ENCODE measurements at regions not wholly inside any gene's neighbourhood (a gene's known extent, or its start where the extent isn't known, plus 50 kb on each side); places are given as distances from the start of the nearest gene placed in this dataset.
A peak's percentile ranks its signal among the peaks of the same experiment; 100 is the strongest.
"Not testable (repeated sequence)": the region's sequence is repeated elsewhere in the genome, so short reads cannot be mapped to it uniquely, and the experiment has no call there.

GRCh38 chr20:25862967-25863530 is 166.4 kb upstream of the ZNF337 start:
- Mint-ChIP-seq H3K4me1 (ENCODE audit: low read depth) (peaks cover 40% of the 10 kb centered on the region), H3K4me3 (peak overlapping the region; percentile 82), H3K27me3 (ENCODE audit: low read depth) (peaks cover 94% of the 10 kb centered on the region)
- H3K27ac Mint-ChIP-seq; H3K36me3 Mint-ChIP-seq (ENCODE audit: low read depth); H3K9me3 Mint-ChIP-seq: not testable (repeated sequence)

- H3K4me3 Mint-ChIP-seq: peak overlapping the region; percentile 82
- no peaks in the 10 kb centered on the region for H3K9me3 Mint-ChIP-seq
- H3K4me1 Mint-ChIP-seq (ENCODE audit: low read depth): peaks cover 45% of the 10 kb centered on the region
- H3K27ac Mint-ChIP-seq: no peak overlapping the region
- H3K36me3 Mint-ChIP-seq (ENCODE audit: low read depth): peaks cover 4% of the 10 kb centered on the region
- peaks cover 86% of the 10 kb centered on the region for H3K27me3 Mint-ChIP-seq (ENCODE audit: low read depth)
Observed at GRCh38 chr20:25860531-25861150, 164.0 kb upstream of the ZNF337 start.

DNA sequence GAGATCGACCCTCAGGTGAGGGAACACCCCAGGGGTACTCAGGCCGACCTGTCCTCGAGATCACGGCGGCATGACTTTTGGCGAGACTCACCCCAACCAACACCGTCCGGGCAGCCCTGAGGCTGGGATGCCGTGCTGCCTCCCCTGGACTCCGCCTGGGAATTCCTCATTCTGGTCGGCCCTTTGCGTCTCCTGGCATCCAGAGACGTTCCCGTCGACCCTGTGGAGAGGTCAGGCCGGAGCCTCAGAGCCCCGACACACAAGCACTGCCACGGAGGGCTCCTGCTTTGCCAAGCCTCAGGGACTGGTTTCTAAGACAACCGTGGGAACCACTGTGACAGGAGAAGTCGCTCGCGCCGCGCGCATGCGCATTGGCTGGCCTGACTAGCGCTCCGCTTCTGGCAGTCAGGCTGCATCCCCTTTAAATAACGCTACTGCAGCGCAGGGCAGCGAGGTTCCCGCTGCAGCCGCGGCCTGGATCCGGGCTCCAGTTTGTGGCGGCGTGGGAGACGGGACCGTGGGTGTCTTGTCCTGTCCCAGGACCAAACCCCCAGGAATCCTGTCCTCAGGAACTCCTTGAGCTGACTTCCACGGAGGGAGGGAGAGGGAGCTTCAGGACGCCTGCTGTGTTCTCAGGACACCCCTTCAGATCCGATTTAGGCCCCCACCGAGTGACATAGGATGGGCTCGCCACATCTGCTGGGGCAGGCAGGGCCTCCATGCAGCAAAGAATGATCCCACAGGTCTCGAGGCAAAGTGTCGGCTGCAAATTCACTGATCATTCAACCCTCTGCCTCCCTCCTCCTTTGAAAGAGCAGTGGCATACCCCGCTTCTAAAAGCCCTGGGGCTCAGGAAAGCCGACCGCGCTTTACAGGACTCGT is 163.2 kb upstream of the ZNF337 start:
- H3K4me3 Mint-ChIP-seq: peak overlapping the region; percentile 82
- no peaks in the 10 kb centered on the region for H3K9me3 Mint-ChIP-seq
- peaks cover 41% of the 10 kb centered on the region for H3K4me1 Mint-ChIP-seq (ENCODE audit: low read depth)
- peaks cover 79% of the 10 kb centered on the region for H3K27me3 Mint-ChIP-seq (ENCODE audit: low read depth)
- H3K27ac Mint-ChIP-seq: no peak overlapping the region
- H3K36me3 Mint-ChIP-seq (ENCODE audit: low read depth): peaks cover 4% of the 10 kb centered on the region

DNA sequence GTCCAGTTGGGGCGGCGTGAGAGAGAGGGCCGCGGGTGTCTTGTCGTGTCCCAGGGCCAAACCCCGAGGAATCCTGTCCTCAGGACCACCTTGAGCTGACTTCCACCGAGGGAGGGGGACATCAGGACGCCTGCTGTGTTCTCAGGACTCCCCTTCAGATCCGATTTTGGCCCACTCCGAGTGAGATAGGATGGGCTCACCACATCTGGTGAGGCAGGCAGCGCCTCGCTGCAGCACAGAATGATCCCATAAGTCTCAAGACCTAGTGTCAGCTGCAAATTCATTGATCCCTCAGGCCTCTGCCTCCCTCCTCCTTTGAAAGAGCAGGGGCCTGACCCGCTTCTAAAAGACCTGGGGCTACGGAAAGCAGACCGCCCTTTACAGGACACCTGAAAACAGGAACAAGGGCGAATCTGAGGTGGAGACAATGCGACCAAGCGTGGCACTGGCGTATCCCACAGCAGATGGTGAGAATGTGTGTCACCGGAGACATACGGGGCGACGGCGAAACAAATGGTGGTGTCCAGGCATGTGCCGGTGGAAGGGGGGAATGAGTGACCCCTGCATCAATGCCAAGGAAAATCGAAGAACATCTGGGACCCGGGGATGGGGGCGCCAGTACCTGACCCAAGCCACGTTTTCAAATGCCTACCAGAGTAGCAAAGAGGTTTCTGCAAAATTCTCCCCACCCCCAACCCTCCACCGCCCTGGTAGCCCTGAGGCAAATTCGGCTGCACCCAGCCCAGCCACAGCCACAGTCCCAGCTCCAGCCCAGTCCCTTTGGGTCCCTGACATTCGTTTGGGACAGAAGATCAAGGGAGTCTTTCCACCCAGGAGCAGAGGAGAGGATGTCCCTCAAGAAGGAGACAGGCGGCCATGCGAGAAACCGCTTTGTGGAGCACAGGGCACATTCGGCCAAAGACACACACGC is 162.1 kb upstream of the ZNF337 start:
- no peak overlapping the region for H3K27ac Mint-ChIP-seq
- H3K4me1 Mint-ChIP-seq (ENCODE audit: low read depth): peaks cover 43% of the 10 kb centered on the region
- peak overlapping the region; percentile 56 for H3K4me3 Mint-ChIP-seq
- peaks cover 4% of the 10 kb centered on the region for H3K36me3 Mint-ChIP-seq (ENCODE audit: low read depth)
- H3K27me3 Mint-ChIP-seq (ENCODE audit: low read depth): peaks cover 68% of the 10 kb centered on the region
- H3K9me3 Mint-ChIP-seq: no peaks in the 10 kb centered on the region

- peaks cover 57% of the 10 kb centered on the region for H3K27me3 Mint-ChIP-seq (ENCODE audit: low read depth)
- not testable (repeated sequence) for H3K36me3 Mint-ChIP-seq (ENCODE audit: low read depth)
Observed at GRCh38 chr20:25857091-25857788, 160.6 kb upstream of the ZNF337 start.

DNA sequence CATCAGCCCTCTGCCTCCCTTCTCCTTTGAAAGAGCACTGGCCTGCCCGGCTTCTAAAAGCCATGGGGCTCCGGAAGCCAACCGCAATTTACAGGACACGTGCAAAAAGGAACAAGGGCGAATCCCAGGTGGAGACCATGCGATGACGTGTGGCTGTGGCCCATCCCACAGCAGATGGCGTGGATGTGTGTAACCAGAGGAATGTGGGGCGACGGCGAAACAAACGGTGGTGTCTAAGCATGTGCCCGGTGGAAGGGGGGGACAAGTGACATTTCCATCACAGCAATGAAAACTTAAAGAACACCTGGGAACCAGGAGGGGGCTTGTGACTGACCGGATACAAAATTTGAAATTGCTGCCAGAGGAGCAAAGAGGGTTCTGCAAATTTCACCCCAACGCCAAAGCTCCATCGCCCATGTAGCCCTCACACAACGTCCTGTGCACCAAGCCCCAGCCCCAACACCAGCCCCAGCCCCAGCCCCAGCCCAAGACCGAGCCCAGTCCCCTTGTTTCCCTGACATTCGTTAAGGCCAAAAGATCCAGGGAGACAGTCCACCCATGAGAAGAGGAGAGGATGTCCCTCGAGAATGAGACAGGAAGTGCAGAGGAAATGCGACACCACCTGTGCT is 159.7 kb upstream of the ZNF337 start:
- Mint-ChIP-seq H3K4me3 (peak overlapping the region; percentile 61), H3K27me3 (ENCODE audit: low read depth) (peaks cover 49% of the 10 kb centered on the region), H3K36me3 (ENCODE audit: low read depth) (peaks cover 4% of the 10 kb centered on the region), H3K27ac (no peak overlapping the region), H3K4me1 (ENCODE audit: low read depth) (peaks cover 37% of the 10 kb centered on the region), H3K9me3 (no peaks in the 10 kb centered on the region)

More at GRCh38 chr20:25857091-25857788, 160.6 kb upstream of the ZNF337 start:
- Mint-ChIP-seq H3K4me1 (ENCODE audit: low read depth) (peaks cover 41% of the 10 kb centered on the region), H3K4me3 (peak overlapping the region; percentile 83)
- not testable (repeated sequence) for H3K9me3 Mint-ChIP-seq, H3K27ac Mint-ChIP-seq

DNA sequence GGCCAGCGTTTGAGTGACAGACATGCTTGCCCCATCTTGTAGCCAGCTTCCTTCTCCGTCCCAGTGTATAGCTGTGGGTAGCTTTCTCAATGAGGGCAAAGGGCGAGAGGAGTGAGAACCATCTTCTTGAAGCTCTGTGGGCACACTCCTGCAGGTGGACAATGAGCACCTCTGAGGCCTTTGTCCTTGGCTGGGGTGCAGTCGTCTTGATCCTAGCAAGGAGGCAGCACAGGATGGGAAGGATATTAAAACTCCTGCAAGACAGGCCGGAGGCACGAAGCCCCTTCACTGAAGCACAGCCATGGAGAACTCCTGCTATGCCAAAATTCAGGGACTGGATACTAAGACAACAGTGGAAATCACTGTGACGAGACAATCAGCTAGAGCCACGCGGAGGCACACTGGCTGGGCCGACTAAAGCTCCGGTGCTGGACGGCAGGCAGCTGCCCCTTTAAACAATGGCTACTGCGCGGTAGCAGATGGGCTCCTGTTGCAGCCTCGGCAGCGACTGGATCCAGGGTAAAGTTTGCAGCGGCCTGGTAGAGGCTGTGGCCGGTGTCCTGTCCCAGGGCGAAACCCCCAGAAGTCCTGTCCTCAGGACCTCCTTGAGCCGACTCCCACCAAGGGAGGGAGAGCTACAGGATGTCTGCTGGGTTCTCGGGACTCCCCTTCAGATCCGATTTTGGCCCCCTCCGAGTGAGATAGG is 159.0 kb upstream of the ZNF337 start:
- Mint-ChIP-seq H3K4me1 (ENCODE audit: low read depth) (peaks cover 33% of the 10 kb centered on the region), H3K27me3 (ENCODE audit: low read depth) (peaks cover 41% of the 10 kb centered on the region)
- H3K27ac Mint-ChIP-seq; H3K4me3 Mint-ChIP-seq; H3K36me3 Mint-ChIP-seq (ENCODE audit: low read depth); H3K9me3 Mint-ChIP-seq: not testable (repeated sequence)

DNA sequence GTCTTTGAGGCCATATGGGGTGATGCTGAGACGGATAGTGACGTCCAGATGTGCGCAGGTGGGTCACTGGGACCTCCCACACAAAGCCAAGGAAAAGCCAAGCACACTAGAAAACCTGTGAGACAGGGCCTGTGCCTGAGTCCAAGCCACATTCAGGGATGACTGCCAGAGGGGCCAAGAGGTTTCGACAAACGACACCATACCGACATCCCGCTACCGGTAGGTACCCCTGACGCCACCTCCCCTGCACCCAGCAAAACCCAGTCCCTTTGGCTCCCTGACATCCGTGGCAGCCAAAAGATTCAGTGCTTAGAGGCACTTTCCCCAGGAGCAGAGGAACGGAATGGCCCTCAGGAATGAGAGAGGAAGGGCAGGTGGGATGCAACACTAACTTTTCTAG is 158.0 kb upstream of the ZNF337 start:
- Mint-ChIP-seq H3K27me3 (ENCODE audit: low read depth) (peaks cover 32% of the 10 kb centered on the region), H3K4me1 (ENCODE audit: low read depth) (peaks cover 30% of the 10 kb centered on the region), H3K4me3 (peak overlapping the region; percentile 79)
- not testable (repeated sequence) for H3K9me3 Mint-ChIP-seq; H3K27ac Mint-ChIP-seq; H3K36me3 Mint-ChIP-seq (ENCODE audit: low read depth)

DNA sequence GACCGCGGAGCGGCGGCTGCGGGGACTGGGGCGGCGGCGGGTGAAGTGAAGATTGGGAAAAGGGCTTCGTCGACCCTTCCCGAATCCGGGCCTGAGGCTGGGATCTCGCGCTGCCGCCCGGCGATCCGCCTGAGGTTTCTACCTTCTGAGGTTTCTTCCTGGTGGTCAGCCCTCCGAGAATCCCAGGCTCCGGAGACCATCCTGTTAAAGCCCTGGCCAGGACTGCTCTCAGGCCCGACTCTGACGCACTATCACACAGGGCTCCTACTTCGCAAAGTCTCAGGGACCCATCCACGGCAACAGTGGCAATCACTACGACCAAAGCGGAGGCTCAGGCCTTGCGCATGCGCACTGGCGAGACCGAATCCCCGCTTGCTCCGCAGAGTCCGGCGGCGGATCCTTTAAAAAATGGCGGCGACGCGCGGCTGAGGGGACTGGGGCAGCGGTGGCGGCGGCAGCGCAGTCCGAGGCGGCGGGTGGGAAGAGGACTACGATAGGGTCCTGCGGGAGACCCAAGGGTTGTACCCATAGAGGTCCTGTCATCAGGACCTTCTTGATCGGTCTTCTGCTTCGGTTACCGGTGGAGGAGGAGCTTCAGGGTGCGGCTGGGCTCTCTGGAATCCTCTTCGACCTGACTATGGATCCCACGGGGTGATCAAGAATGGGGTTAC is 157.2 kb upstream of the ZNF337 start:
- not testable (repeated sequence) for H3K9me3 Mint-ChIP-seq; H3K36me3 Mint-ChIP-seq (ENCODE audit: low read depth)
- H3K4me1 Mint-ChIP-seq (ENCODE audit: low read depth): peaks cover 22% of the 10 kb centered on the region
- H3K27ac Mint-ChIP-seq: peak overlapping the region; percentile 77
- H3K4me3 Mint-ChIP-seq: peak overlapping the region; percentile 79
- peaks cover 24% of the 10 kb centered on the region for H3K27me3 Mint-ChIP-seq (ENCODE audit: low read depth)

DNA sequence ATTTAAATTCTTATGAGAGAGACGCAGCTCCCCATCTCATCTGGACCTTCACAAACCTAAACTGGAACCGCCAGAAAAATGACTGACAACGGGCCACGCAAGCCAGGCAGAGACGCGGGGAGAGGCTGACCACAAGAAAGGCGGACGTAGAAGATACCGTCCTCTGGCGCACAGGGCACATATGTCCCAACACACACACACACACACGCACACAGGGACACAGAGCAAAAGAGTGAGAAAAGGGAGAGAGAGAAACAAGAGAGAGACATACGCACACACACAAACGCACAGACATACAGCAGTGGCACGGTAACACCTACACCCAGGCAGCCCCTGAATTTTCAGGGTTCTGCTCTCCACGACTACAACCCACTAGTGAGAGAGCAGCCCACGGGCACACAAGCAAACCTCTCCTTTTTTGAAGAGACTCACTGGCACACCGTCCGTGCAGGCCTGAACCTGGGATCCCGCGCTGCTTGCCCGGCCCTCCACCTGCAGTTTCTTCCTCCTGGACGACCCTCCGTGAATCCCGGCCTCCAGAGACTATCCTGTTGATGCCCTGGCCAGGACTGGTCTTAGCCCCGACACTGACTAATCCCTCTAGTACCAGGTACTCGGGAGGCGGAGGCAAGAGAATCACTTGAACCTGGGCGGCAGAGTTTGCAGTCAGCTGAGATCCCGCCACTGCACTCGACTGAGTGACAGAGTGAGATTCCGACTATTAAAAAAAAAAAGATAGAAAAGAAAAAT is 156.5 kb upstream of the ZNF337 start:
- not testable (repeated sequence) for H3K9me3 Mint-ChIP-seq; H3K36me3 Mint-ChIP-seq (ENCODE audit: low read depth)
- H3K4me1 Mint-ChIP-seq (ENCODE audit: low read depth): peaks cover 18% of the 10 kb centered on the region
- H3K4me3 Mint-ChIP-seq: peak overlapping the region; percentile 79
- peaks cover 18% of the 10 kb centered on the region for H3K27me3 Mint-ChIP-seq (ENCODE audit: low read depth)
- H3K27ac Mint-ChIP-seq: peak overlapping the region; percentile 55

DNA sequence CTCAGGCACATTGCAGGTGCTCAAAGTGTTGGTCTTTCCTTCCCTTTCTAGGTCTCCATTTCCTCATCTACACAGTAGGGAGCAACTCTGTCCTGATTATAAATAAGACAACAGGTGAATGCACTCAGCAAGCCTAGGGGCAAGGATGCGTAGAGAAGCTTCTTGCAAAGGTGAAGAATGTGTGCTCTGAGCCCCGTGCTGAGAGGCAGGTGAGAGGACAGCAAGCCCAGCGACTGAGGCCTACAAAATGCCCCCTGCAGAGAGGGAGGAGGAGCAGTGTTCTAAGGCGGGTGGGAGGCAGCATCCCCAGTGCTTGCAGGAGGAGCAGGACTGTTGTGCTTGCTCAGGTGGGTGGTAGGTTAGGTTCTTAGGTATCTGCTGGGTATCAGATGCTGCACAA is 153.5 kb upstream of the ZNF337 start:
- not testable (repeated sequence) for H3K36me3 Mint-ChIP-seq (ENCODE audit: low read depth); H3K27me3 Mint-ChIP-seq (ENCODE audit: low read depth); H3K4me1 Mint-ChIP-seq (ENCODE audit: low read depth); H3K9me3 Mint-ChIP-seq; H3K27ac Mint-ChIP-seq; H3K4me3 Mint-ChIP-seq

DNA sequence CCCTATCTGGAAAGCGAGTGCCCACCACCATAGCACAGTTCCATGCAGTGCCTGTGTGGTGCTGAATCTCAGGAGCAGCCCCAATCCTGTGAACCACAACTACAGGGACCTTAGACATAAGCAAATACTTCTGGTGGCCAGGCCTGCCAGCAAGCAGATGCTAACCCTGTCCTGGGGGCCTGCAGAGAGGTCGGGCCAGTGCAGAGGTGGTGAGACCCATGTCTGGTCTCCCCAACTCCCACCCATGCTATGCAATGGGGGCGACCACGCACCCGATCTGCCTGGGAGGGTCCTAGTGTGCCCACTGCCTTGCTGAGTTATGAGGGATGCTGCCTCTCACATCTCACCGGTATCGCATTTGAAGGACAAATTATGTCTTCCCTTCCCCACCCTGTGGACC is 151.6 kb upstream of the ZNF337 start:
- Mint-ChIP-seq H3K27ac (no peak overlapping the region), H3K9me3 (no peaks in the 10 kb centered on the region), H3K4me1 (ENCODE audit: low read depth) (peaks cover 4% of the 10 kb centered on the region), H3K36me3 (ENCODE audit: low read depth) (no peaks in the 10 kb centered on the region), H3K4me3 (no peak overlapping the region), H3K27me3 (ENCODE audit: low read depth) (peaks cover 4% of the 10 kb centered on the region)

All from T-helper 1 cell treated with Interleukin-12 subunit alpha and Interleukin-12 subunit beta and Interleukin-4 antibody, amounts not matched to agents 30 μg/mL and 1 μg/mL, for 36 hours (primary cell).